Mesothelial cell of epicardium (in vitro differentiated cells): ENCODE measurements at regions not wholly inside any gene's neighbourhood (a gene's known extent, or its start where the extent isn't known, plus 50 kb on each side); places are given as distances from the start of the nearest gene placed in this dataset.

Source experiments
- DNase-seq, 2 experiments: peaks; one replicate each; pipeline ENCODE4 v3.0.0; 2021; ENCODE audit warnings: low spot score in 2 of 2; ENCODE audit not compliant: unreplicated experiment in 2 of 2
- H3K27ac Mint-ChIP-seq: 2 replicates; pipeline ENCODE4 v1.8.0; 2021; ENCODE audit warnings: mixed read lengths
- H3K27me3 Mint-ChIP-seq: 2 replicates; pipeline ENCODE4 v1.8.0; 2021; ENCODE audit warnings: low read depth, mixed read lengths
- H3K36me3 Mint-ChIP-seq: 2 replicates; pipeline ENCODE4 v1.8.0; 2021; ENCODE audit warnings: mixed read lengths
- H3K4me1 Mint-ChIP-seq: 2 replicates; pipeline ENCODE4 v1.8.0; 2021; ENCODE audit warnings: mixed read lengths
- H3K4me3 Mint-ChIP-seq: 2 replicates; pipeline ENCODE4 v1.8.0; 2021; ENCODE audit warnings: mild to moderate bottlenecking, moderate library complexity, mixed read lengths
- H3K9me3 Mint-ChIP-seq: 2 replicates; pipeline ENCODE4 v1.8.0; 2021; ENCODE audit warnings: mixed read lengths
- TF ChIP-seq, protein P1 (sequence below): fragments of 200-600 bp; sonication (generic); IDR thresholded peaks from one replicate; pipeline ENCODE4 v1.5.0; 2021; ENCODE audit warnings: antibody characterized with exemption; ENCODE audit not compliant: unreplicated experiment

DNA sequence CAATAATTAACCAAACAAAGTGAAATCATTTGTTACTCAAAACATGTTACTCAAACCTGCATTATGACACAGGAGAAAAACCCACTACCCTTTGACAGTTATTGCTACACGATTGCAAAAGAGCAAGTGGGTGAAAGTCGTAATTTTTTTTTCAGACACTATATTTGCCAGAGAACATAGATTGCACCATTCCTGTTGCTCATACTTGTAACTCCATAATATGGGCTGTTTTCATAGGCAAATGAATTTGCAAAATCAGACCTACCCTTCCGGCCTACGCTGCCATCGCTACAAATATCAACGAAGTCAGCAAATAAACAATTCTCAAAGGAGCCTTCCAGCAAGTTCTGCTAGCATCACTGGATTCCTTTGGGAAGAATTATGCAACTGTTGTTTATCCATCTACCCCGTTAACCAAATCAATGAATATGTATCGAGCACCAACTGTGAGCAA lies 396.5 kb downstream of the IRS2 start:
- no peak for DNase-seq
- H3K9me3 Mint-ChIP-seq, result no peaks in the 10 kb centered on the region
- TF ChIP-seq, protein P1, sequence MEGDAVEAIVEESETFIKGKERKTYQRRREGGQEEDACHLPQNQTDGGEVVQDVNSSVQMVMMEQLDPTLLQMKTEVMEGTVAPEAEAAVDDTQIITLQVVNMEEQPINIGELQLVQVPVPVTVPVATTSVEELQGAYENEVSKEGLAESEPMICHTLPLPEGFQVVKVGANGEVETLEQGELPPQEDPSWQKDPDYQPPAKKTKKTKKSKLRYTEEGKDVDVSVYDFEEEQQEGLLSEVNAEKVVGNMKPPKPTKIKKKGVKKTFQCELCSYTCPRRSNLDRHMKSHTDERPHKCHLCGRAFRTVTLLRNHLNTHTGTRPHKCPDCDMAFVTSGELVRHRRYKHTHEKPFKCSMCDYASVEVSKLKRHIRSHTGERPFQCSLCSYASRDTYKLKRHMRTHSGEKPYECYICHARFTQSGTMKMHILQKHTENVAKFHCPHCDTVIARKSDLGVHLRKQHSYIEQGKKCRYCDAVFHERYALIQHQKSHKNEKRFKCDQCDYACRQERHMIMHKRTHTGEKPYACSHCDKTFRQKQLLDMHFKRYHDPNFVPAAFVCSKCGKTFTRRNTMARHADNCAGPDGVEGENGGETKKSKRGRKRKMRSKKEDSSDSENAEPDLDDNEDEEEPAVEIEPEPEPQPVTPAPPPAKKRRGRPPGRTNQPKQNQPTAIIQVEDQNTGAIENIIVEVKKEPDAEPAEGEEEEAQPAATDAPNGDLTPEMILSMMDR, result no peak
- no peak overlapping the region for H3K27ac Mint-ChIP-seq
- no peaks in the 10 kb centered on the region for H3K4me1 Mint-ChIP-seq
- H3K4me3 Mint-ChIP-seq, result no peak overlapping the region
- H3K27me3 Mint-ChIP-seq, result no peaks in the 10 kb centered on the region
- H3K36me3 Mint-ChIP-seq, result no peaks in the 10 kb centered on the region

DNA sequence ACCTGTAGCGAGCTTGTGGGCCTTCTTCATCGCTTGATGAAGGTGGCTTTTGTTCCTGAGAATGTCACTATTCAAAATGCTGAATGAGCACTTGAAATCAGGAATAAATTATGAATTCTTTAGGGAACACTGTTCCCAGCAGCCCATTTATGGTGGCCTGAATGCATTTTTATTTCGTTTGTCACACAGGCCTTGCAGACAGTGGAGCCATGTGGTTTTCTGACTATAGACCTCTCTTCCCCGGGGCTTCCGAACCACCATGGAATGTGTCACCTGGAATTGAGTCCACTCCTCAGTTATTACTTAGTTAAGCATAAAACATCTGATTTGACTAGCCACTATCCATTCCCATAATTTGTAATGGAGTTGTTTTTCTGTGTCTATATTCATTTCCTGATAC lies 396.9 kb downstream of the IRS2 start:
- no peaks in the 10 kb centered on the region for H3K27me3 Mint-ChIP-seq
- H3K27ac Mint-ChIP-seq, result no peak overlapping the region
- no peaks in the 10 kb centered on the region for H3K9me3 Mint-ChIP-seq
- no peak for DNase-seq
- no peaks in the 10 kb centered on the region for H3K36me3 Mint-ChIP-seq
- TF ChIP-seq, protein P1, result no peak
- H3K4me3 Mint-ChIP-seq, result no peak overlapping the region
- H3K4me1 Mint-ChIP-seq, result no peaks in the 10 kb centered on the region

DNA sequence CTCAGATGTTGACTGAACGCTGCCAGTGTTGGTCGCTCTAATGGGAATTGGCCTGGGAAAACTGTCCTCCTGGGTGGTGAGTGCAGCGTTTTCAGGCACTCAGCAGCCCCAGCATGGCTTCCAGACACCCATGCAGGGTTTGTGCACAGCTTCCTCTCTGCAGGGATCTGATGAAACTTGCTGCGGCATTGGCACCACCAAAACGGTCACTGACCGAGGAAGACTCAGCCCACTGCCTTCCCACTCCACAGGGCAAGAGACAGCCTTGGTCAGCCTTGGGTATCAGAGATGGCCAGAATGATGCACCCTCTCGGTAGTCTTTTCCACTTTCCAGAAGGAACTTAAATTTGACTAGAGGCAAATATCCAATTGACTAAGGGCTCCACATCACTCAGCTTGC lies 398.9 kb downstream of the IRS2 start:
- H3K27ac Mint-ChIP-seq, result no peak overlapping the region
- DNase-seq, result no peak

DNA sequence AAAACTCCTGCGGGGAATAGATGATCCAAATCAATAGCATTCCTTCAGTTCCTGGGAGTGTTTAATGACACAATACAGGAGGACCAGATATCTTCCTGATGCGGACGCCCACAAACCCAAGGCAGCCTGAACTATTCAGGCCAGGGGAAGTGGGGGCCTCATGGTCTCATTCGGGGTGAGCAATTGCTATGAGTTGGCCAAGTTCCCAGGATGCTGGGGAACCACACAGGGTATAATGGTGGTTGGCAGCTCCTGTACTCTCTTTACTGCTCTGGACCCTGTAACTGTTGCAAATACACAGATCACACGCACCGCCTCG lies 401.2 kb downstream of the IRS2 start:
- no peaks in the 10 kb centered on the region for H3K9me3 Mint-ChIP-seq
- TF ChIP-seq, protein P1, result no peak
- no peak for DNase-seq
- H3K27ac Mint-ChIP-seq, result no peak overlapping the region
- no peaks in the 10 kb centered on the region for H3K36me3 Mint-ChIP-seq
- no peaks in the 10 kb centered on the region for H3K4me1 Mint-ChIP-seq
- H3K4me3 Mint-ChIP-seq, result no peak overlapping the region
- H3K27me3 Mint-ChIP-seq, result no peaks in the 10 kb centered on the region

More for the DNA sequence above, 398.9 kb downstream of the IRS2 start:
- Mint-ChIP-seq H3K27me3 (no peaks in the 10 kb centered on the region), H3K4me3 (no peak overlapping the region), H3K36me3 (no peaks in the 10 kb centered on the region), H3K9me3 (no peaks in the 10 kb centered on the region), H3K4me1 (no peaks in the 10 kb centered on the region)
- TF ChIP-seq, protein P1, result no peak

DNA sequence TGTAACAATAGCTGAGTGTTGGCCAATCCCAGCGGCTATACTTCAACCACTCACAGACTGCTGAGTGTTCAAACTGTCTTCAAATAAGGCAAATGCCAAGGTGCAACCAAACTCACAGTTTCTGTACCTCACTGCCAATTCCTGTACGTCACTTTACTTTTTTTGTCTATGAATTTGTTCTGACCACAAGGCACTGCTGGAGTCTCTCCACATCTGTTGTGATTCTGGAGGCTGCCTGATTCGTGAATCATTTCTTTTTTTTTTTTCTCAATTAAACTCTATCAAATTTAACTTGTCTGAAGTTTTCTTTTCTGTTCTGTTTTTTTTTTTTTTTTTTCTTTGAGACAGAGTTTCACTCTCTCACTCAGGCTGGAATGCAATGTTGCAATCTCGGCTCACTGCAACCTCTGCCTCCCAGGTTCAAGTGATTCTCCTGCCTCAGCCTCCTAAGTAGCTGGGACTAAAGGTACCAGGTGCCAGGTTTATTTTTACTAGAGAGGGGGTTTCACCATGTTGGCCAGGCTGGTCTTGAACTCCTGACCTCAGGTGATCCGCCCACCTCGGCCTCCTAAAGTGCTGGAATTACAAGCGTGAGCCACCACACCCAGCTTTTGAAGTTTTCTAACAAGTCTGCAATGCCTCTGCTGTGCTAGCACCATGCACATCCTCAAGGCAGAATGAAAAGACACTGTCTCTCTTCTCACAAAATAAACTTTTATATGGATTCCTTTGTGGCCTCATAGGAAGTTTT lies 401.7 kb downstream of the IRS2 start:
- DNase-seq, result no peak
- H3K4me3 Mint-ChIP-seq, result no peak overlapping the region
- no peaks in the 10 kb centered on the region for H3K4me1 Mint-ChIP-seq
- TF ChIP-seq, protein P1, result no peak
- H3K9me3 Mint-ChIP-seq, result no peaks in the 10 kb centered on the region
- no peak overlapping the region for H3K27ac Mint-ChIP-seq
- H3K36me3 Mint-ChIP-seq, result no peaks in the 10 kb centered on the region
- H3K27me3 Mint-ChIP-seq, result no peaks in the 10 kb centered on the region
